HG02798 (cell line): ENCODE measurements at regions not wholly inside any gene's neighbourhood (a gene's known extent, or its start where the extent isn't known, plus 50 kb on each side); places are given as distances from the start of the nearest gene placed in this dataset.

Source experiments
- ATAC-seq: cut with Tn5 transposase; IDR thresholded peaks from one replicate; pipeline ENCODE4 v1.9.1; 2021; ENCODE audit warnings: mild to moderate bottlenecking; ENCODE audit not compliant: unreplicated experiment, poor library complexity

DNA sequence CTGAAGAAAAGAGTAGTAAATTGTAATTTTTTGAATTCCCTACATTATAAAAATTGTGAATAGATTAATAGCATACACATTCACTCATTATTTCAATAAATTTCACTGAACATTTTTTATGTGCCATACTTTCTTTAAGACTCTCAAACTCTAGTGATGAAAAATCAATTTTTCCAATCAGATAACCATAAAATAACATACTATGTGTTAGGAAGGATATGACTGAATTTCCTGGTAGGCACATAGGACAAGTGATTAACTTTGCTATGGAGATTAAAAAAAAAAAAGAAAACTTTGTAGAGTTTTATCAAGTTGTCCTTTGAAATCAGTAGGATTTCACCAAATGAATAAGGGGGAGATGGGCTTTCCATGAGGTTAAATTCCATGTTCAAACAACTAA lies 1597.3 kb upstream of the LRRTM3 start:
- no peak for ATAC-seq

DNA sequence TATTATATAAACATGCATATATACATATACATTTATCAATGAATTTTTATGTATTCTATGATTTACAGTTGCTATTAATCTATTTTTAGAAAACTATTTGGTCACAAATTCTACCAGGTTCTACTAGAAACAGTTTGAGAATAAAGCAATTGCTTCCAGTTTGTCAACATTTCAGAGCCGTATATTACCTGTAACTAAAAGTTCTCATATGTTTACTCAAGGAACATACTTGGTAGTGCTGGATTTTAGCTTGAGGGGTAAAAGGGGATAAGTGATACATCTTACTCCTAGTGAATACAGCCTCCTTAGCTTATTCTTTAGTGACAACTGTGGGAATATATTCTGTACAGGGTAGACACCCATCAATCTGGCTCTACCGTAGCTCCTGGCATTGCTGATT lies 1590.5 kb upstream of the LRRTM3 start:
- ATAC-seq, result no peak

DNA sequence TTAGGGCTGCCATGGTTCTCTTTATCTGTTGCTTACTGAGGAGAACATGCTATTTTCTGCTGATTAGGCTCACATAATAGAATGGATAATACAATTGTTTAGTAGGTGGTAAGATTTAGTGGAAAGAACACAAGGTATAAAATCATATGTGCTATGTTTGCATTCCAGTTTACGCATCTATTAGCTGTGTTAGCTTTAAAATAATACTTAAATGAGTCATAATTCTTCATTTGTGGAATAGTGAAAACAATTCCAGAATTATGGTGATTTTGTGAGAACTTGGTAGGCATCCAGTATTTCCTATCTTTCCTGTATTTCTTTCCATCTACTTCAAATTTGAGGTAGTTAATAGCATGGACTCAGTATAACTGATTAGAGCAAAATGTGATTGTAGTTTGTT lies 1585.5 kb upstream of the LRRTM3 start:
- no peak for ATAC-seq

DNA sequence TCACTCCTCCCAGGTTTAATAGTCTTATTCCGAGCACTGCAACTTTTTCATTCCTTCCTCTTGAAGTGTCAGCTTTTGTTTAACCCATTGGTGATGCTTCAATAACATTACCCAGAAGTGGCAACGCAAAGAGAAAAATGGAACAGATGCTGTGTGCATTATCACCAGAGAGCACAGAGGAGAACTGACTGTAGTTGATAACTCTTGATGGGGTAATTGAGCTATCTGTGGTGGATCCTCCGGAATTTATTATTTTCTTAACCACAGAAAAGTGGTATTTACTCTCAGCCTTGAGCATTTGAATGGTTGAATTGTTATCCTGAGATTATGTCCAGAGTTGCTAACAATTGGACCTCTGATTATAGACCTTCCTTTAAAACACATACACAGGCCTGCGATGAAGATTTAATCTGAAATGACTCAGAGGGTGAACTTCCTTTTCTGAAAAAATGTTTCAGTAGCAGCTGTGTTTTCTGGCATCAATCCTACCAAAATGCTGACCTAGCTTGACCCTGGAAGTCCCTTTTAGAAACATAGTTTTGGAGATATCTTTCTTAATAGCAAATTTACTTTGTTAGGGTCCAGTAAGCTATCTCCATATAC lies 1584.4 kb upstream of the LRRTM3 start:
- no peak for ATAC-seq

DNA sequence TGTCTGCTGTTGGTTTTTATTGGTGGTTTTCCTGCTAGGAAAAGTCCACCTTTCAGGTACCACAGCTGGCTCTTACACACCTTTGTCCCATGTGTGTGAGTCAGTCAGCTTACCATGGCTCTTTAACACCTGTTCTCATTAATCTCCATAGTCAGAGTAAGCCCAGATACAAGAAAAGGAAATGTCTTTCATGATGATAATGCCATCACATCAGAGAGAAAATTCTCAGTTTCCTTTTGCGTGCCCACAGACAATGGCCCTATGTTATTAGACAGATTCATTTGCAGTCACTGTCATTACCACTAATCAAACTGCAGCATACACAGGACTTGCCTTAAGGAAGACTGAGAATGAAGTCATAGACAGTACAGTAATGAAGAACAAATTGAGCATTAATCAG lies 1583.6 kb upstream of the LRRTM3 start:
- ATAC-seq, result no peak

DNA sequence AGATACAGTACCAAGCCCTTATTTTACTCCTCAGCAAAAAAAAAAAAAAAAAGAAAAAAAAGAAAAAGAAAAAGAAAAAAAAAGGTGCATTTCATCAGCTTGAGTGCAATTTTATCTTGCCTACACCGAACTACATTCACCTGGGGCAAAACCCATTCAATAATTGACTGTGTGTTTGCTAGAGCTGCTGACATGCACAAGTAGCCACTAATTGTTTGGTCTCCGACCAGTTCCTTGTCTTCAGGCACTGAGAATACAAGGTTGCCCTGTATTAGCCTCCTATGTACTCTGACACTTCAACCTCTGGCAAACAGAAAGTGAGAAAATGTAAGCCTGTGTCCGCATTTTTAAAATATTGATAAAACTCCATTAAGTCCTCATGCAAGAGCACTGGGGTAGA lies 1579.4 kb upstream of the LRRTM3 start:
- ATAC-seq, result no peak

DNA sequence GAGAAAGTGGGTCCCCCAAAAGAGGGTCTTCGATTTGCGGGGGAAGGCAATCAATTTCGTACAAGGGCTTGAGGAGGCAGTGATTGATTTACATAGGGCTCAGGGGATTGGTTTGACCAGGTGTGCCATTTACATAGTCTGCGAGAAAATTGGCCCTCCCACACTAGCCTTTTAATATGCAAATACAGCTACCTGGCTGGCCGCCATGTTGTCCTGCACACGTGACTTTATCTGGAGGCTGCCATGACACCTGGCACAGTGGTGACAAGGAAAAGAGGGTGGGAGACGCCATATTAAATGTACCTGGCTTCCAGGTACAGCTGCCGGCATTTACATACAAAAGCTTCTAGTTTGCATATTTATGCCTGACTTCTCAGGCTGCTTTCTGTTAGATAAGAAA lies 1577.2 kb upstream of the LRRTM3 start:
- ATAC-seq, result no peak

DNA sequence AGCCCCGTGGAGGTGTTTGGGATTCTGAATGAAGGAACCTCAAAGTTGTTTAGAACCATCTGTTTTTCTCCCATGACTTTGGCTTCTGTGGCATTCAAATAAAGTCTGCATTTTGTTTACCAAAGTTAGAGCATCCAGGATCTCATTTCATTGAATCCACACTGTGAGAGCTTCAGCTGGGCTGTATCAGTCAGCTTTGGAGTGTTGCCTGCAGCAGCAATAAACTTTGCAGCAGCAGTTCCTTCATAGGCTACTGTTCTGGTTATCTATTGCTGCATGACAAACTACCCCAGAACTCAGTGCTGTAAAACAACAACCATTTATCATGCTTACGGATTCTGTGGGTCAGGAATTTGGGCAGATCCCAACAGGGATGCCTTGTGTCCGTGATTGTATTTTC lies 1575.2 kb upstream of the LRRTM3 start:
- ATAC-seq, result no peak

DNA sequence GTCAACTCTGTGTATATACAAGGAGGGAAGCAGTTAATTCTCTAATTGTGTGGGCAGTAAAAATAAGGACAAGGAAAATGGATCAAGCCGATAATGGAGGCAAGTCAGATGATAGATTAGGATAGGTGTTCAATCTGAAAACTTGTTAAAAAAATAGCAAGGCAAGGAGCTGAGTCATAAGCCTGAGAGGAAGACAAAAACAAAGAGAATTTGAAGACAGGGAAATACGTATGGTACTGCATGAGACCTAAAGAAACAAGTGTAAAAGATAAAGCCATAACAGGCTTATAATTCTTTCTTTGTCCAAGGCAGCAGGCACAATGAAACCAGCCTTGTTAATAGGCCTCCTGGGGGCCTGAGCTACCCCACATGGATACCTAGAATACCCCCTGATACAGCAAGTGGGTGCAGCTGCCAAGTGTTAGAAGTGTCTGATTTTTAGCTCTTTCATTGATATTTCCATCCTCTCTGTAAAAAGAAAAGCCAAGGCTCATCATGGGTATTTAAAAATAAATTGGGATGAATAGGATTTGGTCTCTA lies 1570.6 kb upstream of the LRRTM3 start:
- ATAC-seq, result no peak

DNA sequence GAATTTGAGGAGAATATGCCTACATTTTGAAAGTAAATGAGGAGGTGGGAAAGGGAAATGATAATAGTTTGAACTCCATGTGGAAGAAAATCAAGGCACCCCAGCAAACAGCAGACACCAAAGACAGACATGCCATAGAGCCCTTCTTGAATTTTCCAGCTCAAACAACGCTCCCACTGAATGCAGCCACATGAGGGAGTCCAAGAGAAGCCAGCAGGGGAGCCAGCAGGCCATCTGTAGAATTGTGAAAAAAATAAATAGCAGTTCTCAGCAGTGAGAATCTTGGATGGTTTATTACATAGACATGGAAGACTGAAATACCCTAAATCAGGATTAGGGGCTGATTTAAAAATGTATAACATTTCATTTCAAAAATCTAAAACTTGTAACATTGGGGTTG lies 1567.3 kb upstream of the LRRTM3 start:
- ATAC-seq, result no peak

DNA sequence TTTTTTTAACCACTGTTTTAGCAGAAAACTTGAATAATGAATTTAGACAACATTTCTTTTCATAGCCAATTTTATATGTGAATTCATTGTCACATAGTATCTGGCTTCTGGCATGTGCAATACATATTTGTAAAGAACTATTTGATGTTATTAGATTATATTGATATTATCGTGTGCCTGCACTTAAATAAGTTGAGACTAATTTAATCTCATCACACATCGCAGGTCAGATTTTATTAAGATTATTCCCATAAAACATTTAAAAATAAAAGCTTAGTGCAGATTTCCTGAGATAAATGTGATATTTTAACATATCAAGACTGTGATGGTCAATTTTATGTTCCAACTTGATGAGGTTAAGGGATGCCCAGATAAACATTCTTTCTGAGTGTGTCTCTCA lies 1565.3 kb upstream of the LRRTM3 start:
- ATAC-seq, result no peak

DNA sequence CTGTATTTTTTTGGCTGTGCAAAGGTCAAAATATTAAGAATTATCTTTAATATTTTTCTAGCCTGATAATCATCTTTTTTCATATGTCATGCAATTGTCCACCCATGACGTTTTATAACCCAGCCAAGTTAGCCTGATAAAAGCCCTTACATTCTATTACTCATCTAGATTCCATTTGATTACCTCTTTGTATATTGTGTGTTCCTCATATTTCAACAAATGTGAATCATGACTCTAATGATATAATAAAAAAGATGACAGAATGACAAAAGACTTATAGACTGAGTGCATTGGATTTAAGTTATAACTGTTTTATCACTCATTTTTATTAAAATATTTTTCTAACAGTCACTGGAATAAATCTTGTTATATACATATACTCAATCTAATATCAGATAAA lies 1560.0 kb upstream of the LRRTM3 start:
- no peak for ATAC-seq

DNA sequence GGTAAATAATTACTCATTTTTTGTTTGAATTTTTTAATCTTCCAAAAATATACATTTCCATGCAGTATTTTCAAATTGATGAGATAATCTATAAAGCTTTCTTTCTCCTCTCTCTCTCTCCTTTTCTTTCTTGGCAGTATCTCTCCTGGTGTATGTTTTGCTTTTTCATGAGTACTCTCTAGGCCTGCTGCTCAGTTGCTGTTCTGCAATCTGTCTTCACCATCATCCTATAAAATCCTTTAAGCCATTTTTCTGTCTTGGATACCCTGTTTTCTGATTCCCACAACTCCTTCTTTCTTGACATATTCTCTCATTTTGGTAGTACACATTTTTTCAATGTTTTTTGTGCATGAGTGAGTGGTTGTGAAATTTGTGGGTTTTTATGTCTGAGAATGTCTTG lies 1558.1 kb upstream of the LRRTM3 start:
- ATAC-seq, result no peak

DNA sequence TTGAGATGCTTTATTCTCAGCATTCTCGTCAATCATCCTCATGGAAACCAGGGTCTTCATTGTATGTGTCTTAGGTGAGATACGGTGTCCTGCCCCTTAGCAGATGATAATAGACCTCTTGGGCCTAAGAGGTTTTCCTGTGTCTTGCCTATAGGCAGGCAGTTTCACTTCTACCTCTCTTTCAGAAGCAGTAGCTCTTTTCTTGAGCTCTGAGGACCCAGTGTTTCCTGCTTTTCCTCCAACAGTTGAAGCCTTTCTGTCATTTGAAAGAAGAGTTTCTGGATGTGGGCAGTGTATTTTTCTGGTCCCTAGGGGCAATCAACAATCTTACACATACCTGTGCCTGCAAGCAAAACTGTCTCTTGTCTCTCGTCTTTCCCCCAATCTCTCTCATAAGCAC lies 1550.3 kb upstream of the LRRTM3 start:
- ATAC-seq, result no peak

DNA sequence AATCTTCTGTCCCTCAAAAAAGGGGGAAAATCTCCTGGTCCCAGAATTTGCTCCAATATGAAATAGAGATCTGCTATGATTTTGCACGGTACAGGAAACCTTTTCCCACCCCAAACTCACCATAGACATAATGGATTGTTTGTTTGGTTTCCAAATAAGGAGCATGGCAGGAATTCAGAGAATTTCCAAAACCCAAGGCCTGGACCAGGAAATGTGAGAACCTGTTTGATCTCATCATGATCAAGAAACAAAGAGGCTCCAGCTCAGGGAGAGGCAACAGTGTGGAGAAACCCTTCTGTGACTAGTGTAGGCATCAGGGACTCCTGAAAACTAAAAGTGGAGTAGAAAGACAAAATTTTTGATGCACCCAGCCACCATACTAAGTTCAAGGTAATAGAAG lies 1548.1 kb upstream of the LRRTM3 start:
- ATAC-seq, result no peak

DNA sequence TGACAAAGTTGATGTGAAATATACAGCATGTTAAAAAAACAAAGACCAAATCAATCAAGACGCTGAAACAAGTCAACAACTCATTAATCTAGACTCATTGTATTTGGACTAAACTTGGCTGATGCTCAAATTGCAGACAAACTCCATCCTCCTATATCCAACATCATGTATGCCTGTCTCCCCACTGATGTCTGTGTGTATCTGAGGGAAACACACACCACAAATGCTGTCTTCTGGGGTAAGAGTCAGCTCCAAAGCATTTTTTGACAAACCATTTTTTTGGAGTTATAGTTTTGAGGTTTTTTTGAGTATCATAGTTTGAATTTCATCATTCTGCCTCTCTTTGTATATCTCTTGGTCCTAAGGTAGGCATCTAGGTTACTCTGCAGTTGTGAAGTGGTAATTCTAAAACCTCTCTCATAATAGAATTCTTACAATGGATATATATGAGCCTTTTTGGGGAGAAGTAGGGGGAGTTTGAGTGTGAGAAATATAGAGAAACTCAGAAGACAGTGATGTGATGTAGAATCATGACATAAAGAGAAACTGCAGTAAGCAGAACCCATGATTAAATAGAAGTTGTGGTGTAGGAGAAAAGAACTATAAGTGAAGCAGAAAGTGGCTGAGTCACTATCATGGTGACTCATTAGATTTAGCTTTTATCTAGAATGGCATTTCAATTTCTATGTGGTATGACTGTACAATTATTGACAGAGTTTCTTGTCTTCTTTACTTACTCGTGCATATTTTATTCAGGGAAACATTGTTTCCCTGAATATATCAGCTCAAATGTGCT lies 1531.1 kb upstream of the LRRTM3 start:
- no peak for ATAC-seq

DNA sequence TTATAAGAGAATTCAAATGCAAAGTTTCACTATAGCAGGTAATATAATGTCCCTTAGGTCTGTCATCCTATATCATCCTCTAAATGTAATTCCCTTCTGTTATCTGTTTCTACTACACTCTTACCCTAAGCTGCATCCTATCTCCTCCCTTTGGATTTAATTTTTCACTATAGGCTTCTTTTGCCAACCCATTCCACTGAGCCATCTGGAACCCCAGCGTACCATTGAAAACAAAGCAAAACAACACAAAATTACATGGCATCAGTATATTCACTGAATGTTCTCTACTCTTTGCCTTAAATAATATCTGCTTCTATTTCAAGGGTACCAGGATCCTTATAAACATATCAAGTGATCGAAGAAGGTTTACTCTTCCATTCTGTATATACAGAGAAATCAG lies 1530.2 kb upstream of the LRRTM3 start:
- ATAC-seq, result no peak

DNA sequence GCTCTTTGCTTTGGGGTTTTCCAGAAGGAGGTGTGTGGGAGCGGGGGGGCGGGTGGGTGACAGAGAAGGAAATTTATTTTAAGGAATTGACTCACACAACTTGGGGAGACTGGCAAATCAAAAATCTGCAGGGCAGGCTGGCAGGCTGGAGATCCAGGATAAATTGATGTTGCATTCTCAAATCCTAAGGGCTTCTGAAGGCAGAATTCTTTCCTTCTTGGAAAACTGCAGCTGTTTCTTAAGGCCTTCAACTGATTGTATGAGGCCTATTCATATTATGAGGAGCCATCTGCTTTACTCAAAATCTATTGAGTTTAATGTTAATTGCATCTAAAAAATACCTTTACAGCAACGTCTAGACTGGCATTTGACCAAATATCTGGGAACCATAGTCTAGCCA lies 1528.8 kb upstream of the LRRTM3 start:
- no peak for ATAC-seq

DNA sequence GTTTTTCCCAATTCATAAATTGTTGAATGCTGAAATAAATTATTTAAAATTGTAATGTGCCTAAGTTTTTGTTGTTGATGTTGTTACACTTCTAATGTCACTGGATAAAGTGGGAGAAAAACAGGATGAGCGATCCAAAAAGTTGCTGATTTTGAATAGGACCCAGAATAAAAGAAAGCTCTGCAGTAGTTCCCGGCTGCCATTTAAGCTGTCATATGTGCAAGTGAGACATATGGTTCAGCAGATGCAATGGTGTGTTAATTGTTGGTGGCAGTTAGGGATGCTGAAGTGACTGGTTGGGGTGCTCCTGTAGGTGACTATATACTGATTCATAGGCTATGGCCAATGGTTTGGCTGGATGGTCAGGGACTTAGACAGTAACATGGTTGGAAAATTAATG lies 1517.4 kb upstream of the LRRTM3 start:
- ATAC-seq, result no peak

DNA sequence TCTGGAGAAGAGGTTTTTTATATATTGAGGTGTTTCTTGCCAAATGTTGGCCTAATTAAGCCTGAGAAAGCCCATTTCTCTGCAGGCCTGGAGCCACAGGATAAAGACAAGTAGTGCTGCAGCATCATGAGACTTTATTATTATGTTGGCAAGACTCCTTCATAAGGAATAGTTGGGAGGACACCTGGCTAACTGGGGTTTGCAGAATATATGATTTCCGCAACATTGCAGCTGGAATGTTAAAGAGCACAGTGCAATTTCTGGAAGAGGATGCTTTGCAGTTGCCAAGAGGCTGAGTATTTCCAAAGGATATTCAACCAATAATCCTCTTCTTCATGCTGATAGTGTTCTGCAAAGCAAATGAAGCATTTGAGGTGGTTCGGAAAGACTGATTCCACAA lies 1512.8 kb upstream of the LRRTM3 start:
- no peak for ATAC-seq

DNA sequence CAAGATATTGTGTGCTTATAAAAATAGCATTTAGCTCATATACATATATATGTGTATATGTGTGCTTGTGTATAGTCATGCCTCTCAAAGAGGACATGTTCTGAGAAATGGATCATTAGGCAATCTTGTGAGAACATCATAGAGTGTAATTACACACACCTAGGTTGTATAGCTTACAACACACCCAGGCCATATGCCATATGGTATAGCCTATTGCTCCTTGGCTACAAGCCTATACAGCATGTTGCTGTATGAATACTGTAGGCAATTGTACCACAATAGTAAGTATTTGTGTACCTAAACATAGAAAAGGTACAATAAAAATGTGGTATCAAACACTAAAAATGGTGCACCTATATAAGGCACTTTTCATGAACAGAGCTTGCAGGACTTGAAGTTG lies 1510.5 kb upstream of the LRRTM3 start:
- ATAC-seq, result no peak

DNA sequence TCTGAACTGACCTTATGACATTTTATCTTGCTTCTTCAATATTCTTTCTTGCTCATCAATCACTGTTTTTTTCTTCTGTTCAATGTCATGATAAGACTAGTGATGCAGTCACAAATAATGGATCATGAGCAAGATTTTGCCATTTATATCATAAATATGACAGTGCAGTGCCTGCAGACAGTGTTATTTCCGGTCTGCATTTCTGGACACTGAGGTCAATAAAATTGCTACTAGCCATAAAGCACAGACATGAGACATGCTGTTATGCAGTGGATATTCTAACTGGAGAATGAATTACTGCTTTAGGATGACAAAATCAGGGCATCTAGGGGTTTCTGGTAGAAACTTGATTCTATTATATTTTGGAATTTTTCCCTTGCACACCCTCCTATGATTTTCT lies 1509.7 kb upstream of the LRRTM3 start:
- ATAC-seq, result no peak
